Bronchial epithelial cell (primary cell): ENCODE measurements at regions not wholly inside any gene's neighbourhood (a gene's known extent, or its start where the extent isn't known, plus 50 kb on each side); places are given as distances from the start of the nearest gene placed in this dataset.

Source experiments
- DNase-seq: peaks from one replicate; pipeline ENCODE4 v3.0.0-alpha.2; 2010; ENCODE audit warnings: low read depth
- FAIRE-seq: peaks from 2 replicates; lab custom pipeline; 2011; peaks lifted over from hg19 to GRCh38; lab: Jason Lieb, UNC
- H3K27me3 ChIP-seq: 2 replicates; pipeline ENCODE4 v1.5.1; 2011; ENCODE audit warnings: low read length; ENCODE audit not compliant: control insufficient read depth, insufficient read depth
- H3K36me3 ChIP-seq: 2 replicates; pipeline ENCODE4 v1.5.1; 2011; ENCODE audit warnings: low read length; ENCODE audit not compliant: control insufficient read depth, insufficient read depth
- H3K4me3 ChIP-seq: 2 replicates; pipeline ENCODE4 v1.5.1; 2011; ENCODE audit warnings: mild to moderate bottlenecking, low read depth, low read length, control low read depth
- CTCF ChIP-seq: IDR thresholded peaks from 2 replicates; pipeline ENCODE4 v1.5.1; 2011; ENCODE audit warnings: mild to moderate bottlenecking, moderate library complexity, low read length, control low read depth, inconsistent platforms; ENCODE audit not compliant: insufficient read depth, severe bottlenecking

DNA sequence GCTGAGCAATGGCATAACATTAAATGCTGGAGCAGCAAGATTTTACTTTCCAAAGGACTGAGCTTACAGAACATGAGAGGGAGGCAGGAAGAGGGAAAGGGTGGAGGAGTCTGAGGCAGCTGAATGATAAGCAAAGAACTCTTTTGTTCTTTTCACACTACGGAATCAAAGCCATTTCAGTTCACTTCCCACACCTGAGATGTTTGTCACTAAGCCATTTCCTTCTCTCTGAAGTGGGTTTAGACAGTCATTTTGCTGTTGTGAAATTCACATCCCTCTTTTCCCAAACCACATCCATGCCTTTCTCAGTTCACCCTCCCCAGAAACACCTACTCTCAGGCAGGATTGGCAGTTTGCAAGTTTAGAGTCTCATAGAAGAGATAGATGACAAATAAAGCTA is 267.9 kb downstream of the ADGRG6 start:
- Histone ChIP-seq H3K27me3 (no peaks in the 10 kb centered on the region), H3K36me3 (no peaks in the 10 kb centered on the region), H3K4me3 (no peak overlapping the region)
- FAIRE-seq = no peak
- no peak for TF ChIP-seq CTCF
- peak; percentile 70 for DNase-seq

DNA sequence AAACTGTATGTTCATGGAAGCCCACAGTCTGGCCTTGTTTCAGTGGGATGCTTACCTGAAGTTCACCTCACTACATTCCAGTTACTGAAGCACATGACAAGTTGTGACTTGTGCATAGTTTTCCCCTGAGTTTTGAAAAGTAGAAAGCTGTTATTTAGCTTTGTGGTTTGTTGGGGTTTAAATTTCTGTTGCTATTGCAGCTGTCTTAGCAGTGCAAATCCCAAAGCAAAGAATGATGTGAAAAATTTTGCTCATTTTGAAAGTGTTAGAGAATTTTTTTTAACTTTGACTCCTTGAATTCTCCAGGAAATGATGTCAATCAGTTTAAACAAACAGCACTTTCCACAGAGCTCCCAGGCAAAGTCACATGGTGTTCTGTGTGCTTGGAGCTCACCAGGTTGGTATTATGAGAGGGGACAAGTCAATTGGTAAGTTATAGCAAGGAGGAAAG is 268.4 kb downstream of the ADGRG6 start:
- DNase-seq (peak; percentile 89), FAIRE-seq (no peak)
- Histone ChIP-seq H3K27me3 (no peaks in the 10 kb centered on the region), H3K4me3 (no peak overlapping the region), H3K36me3 (no peaks in the 10 kb centered on the region)
- TF ChIP-seq CTCF = no peak

DNA sequence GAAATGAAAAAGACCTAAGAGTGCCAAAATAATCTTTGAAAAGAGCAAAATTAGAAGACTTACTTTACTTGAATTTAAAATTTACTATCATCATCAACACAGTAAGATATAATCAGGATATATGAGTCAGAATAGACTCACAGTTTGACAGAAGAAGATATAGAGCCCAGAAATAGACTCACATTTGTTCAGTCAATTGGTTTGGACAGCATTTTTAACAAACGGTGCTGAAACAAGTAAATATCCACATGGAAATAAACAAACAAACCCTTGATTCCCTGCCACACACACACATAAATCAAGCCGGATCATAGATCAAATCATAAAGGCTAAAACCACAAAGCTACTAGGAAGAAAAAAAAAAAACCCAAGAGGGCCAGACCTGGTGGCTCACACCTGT is 291.1 kb downstream of the ADGRG6 start:
- Histone ChIP-seq H3K36me3 (no peaks in the 10 kb centered on the region), H3K27me3 (no peaks in the 10 kb centered on the region), H3K4me3 (no peak overlapping the region)
- DNase-seq (peak; percentile 52), FAIRE-seq (no peak)
- TF ChIP-seq CTCF = no peak

DNA sequence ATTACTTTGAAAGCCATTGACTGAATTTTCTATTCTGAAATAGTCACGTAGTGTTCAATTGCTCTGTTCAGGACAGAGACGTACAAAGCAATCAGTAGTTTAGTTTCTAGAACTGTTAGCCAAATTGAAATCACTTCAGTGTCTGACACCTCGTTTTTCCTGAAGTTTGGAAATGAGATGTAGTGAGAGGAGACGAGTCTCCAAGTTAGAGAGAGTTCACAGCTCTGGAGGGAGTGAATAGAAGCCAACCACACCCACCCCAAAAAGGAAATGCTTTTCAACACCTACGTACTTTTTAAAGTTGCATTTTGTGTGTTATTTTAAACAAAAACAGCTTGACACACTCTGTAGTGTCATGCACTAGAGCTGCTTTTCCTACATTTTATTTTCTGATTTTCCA is 296.0 kb downstream of the ADGRG6 start:
- no peak for FAIRE-seq

DNA sequence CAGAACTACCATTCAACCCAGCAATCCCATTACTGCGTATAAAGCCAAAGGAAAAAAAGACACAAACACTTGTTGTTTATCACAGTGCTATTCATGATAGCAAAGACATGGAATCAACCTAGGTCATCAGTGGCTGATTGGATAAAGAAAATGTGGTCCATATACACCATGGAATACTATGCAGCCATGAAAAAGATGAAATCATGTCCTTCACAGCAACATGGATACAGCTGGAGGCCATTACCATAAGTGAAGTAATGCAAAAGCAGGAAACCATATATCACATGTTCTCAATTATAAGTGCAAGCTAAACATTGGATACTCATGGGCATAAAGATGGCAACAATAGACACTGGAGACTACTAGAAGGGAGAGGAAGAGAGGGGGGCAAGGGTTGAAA is 299.6 kb downstream of the ADGRG6 start:
- no peak for FAIRE-seq
- no peak for DNase-seq

More for the DNA sequence above, 296.0 kb downstream of the ADGRG6 start:
- H3K27me3 ChIP-seq = no peaks in the 10 kb centered on the region
- DNase-seq = no peak
- H3K36me3 ChIP-seq = no peaks in the 10 kb centered on the region
- no peak for TF ChIP-seq CTCF
- no peak overlapping the region for H3K4me3 ChIP-seq

More for the DNA sequence above, 299.6 kb downstream of the ADGRG6 start:
- no peak for TF ChIP-seq CTCF
- Histone ChIP-seq H3K27me3 (no peaks in the 10 kb centered on the region), H3K4me3 (no peak overlapping the region), H3K36me3 (no peaks in the 10 kb centered on the region)
